GM21447 (cell line): ENCODE measurements at regions not wholly inside any gene's neighbourhood (a gene's known extent, or its start where the extent isn't known, plus 50 kb on each side); places are given as distances from the start of the nearest gene placed in this dataset.

ENCODE experiments used
- ATAC-seq: cut with Tn5 transposase; IDR thresholded peaks from one replicate; pipeline ENCODE4 v1.9.1; 2021; ENCODE audit not compliant: unreplicated experiment

- ATAC-seq: no peak
These were observed 448.8 kb downstream of the FLRT2 start for GRCh38 chr14:85978582-85979250.

GRCh38 chr14:85974602-85975001 is 444.7 kb downstream of the FLRT2 start:
- no peak for ATAC-seq

DNA sequence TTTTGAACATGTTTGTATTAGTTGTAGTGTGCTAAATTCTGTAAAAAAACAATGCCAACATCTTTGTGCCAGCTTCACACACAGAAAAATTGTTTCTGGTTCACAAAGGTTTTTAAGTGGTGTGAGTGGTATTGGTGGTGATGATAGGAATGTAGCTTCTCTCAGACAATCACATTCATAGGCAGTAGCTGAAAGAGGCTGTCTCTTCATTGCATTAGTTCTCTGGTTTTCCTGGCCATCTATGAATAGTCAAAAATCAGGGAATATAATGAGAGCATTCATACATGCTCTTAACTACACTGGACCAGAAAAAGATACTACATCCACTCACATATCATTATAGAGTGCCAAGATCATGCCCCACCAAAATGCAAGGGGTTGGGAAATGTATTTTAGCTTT is 433.5 kb downstream of the FLRT2 start:
- ATAC-seq: no peak

GRCh38 chr14:85960756-85961155 is 430.8 kb downstream of the FLRT2 start:
- no peak for ATAC-seq

- no peak for ATAC-seq
These were observed 429.1 kb downstream of the FLRT2 start for GRCh38 chr14:85959063-85959462.

DNA sequence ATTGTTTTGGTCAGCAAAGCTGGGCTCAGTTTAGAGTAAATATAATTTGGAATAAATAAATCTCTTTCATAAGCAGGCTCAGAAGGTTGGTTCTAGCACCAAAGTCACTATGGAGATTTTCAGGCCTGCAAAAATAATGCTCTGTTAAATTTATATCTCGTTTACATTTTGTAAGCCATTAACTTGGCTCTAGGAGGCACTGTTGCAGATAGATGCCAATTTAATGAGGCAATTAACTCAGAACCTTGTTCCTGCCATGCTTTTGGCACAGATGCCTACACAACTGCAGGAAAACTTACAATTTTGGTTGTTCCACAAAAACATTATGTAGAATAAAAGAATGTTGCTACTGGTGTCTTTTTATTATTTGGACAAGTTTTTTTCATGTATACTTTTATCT is 428.1 kb downstream of the FLRT2 start:
- no peak for ATAC-seq

DNA sequence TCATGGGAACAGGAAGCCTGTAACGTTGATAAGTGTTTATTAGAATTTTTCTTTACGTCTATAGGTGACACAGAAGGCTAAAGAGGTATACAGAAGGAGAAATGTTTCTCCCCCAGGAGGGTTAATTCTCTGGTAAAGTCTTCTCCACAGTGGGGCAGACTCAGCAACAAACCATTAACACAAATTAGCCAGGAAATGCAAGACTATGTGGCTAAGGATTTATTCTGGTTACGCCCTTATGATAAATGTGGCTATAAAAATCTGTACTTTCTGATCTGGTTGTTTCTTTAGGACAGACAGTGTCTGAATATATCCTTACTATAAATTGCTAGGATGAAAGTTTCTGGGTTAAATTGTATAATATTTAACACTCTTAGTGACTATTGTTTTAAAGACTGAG is 423.3 kb downstream of the FLRT2 start:
- ATAC-seq: no peak

DNA sequence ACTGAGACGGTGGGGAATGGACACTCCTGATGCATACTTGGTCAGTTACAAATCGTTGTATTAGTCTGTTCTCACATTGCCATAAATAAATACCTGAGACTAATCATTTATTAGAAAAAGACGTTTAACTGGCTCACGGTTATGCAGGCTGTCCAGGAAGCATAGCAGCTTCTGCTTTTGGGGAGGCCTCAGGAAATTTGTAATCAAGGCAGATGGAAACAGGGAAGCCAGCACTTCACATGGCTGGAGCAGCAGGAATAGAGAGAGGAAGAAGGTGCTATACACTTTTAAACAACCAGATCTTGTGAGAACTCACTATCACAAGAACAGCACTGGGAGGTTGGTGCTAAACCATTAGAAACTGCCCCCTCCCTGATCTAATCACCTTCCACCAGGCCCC is 418.2 kb downstream of the FLRT2 start:
- no peak for ATAC-seq

DNA sequence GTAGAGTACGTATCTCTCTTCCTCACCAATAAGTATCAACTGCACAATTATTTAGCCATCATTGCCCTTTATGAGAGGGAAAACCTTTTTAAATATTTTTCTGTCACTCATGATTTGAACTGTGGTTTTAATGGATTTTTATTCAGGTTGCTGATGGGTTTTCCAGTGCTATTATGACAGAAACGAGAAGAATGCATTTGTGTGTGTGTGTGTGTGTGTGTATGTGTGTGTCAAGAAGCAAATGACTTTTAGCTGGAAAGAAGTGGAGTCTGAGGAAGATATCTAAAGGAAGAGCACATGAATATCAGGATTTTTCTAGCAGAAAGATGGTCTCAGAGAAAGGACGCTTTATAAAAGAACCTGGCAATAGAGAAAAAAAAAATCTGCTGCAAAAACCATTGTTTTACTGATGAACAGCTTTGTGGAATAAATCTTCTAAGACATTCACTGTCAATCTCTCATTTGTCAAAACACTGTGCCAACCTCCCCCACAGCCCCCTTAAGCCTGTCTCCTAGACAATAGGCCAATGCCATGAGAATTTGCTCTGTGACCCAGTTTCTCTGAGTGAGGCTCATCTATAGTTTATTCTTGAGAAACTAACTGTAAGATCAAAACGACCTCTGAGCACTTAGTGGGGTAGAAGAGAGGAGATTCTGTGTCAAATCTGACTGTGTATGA is 417.7 kb downstream of the FLRT2 start:
- ATAC-seq: no peak

DNA sequence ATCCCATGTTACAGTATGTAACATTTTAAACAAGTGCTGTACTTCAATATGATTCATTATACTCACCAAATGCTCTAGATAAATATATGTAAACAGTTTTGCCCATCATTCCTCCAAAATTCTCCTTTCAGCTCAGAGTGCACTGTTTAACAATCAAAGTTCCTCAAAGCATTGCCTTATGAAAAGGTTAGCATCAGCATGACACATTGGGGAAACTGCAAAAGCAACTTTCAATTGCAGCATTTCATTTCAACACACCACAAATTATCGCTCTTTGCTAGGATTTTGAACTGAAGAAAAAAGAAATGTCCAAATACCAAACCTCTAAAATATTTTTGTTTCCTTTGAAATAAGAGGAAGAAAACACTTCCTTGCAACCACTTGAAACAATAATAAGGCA is 413.2 kb downstream of the FLRT2 start:
- no peak for ATAC-seq

- ATAC-seq: peak; percentile 52
These were observed 404.9 kb downstream of the FLRT2 start for GRCh38 chr14:85934886-85935254.

GRCh38 chr14:85934123-85934885 is 404.4 kb downstream of the FLRT2 start:
- ATAC-seq: peak; percentile 94

DNA sequence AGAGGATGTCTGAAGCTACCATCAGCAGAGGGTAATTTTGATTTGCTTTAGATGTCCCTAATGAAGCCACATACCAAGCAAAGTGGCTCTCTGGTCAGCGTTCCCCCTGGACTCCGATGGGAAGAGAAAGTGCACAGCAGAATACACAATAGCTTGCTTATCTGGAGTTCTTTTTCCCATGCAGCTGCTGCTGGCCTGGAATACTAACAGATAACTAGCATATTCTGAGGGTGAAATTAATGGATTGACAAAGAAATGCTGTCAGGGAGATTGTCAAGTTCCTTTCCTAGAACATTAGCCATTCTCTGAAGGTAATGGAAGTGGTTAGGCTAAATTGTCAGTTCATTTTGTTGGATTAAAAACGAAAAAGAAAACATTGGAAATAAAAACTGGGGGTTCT is 391.3 kb downstream of the FLRT2 start:
- ATAC-seq: no peak

GRCh38 chr14:85917716-85918115 is 387.8 kb downstream of the FLRT2 start:
- no peak for ATAC-seq

GRCh38 chr14:85915711-85916110 is 385.8 kb downstream of the FLRT2 start:
- ATAC-seq: no peak

GRCh38 chr14:85912141-85912540 is 382.2 kb downstream of the FLRT2 start:
- ATAC-seq: no peak

DNA sequence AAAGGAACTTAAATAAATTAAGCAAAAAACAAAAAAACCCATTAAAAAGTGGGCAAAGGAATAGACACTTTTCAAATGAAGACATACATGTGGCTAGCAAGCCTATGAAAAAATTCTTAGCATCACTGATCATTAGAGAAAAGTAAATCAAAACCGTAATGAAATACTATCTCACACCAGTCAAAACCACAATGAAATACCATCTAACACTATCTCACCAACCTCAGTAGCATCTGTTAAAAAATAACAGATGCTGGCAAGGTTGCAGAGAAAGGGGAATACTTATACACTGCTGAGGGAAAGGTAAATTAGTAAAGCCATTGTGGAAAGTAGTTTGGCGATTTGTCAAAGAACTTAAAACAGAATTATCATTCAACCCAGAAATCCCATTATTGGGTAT is 381.1 kb downstream of the FLRT2 start:
- no peak for ATAC-seq

GRCh38 chr14:85909581-85909980 is 379.6 kb downstream of the FLRT2 start:
- ATAC-seq: no peak

- no peak for ATAC-seq
These were observed 377.6 kb downstream of the FLRT2 start for GRCh38 chr14:85907536-85907935.

- no peak for ATAC-seq
These were observed 367.9 kb downstream of the FLRT2 start for GRCh38 chr14:85897808-85898207.

DNA sequence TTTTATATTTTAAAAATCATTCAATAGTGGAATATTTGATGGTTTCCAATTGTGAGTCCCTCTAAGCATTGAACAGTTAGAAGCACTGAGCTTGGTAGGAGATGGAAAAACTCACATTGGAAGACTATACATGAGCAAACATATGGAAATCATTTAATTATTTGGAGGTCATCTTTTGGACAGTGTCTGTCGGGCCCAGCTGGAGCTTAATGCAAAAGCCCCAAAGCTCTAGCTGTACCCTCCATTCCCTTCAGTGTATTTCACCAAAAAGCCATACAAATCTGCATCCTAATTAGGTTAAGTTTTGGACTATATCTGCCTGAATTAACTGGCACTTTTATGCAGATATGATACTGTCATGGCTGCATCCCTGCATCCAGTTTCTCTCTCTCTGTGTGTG is 365.7 kb downstream of the FLRT2 start:
- no peak for ATAC-seq

DNA sequence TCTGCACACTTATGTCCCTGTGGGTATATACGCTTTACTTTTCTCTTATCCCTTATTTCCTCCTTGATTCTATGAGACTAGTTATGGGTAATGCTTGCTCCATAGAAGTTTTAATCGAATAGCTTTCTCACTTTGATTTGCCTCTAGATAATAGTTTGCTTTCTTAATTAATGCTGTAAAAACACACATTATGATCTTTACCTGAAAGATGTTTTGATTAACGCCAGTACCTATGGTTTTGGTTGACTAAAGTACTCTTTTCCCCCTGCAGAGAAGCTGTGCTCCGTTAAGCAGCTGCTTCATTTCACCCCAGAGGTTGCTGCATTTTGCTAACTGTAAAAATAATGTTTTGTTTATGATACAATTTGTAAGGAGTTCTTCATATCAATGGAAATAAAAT is 362.3 kb downstream of the FLRT2 start:
- no peak for ATAC-seq
